Activated CD4-positive, alpha-beta T cell treated with anti-CD3 and anti-CD28 coated beads, Interleukin-2, amount 10 ng/mL, durations not matched to agents 7 days and 5 days (primary cell): ENCODE measurements at regions not wholly inside any gene's neighbourhood (a gene's known extent, or its start where the extent isn't known, plus 50 kb on each side); places are given as distances from the start of the nearest gene placed in this dataset.
"Not testable (repeated sequence)": the region's sequence is repeated elsewhere in the genome, so short reads cannot be mapped to it uniquely, and the experiment has no call there.

Experiments
- CTCF ChIA-PET: fragments of 350-600 bp; sonication (Branson Sonifier 250); formaldehyde crosslinking; loops from one replicate; lab custom pipeline; 2021; ENCODE audit warnings: antibody characterized with exemption; lab: Charles Lee
- POLR2A ChIA-PET: fragments of 350-600 bp; sonication (Branson Sonifier 250); formaldehyde crosslinking; loops from one replicate; lab custom pipeline; 2021; ENCODE audit warnings: antibody characterized with exemption; lab: Charles Lee
- DNase-seq: peaks from one replicate; pipeline ENCODE4 v3.0.0-alpha.2; 2020
- H3K27ac Mint-ChIP-seq: one replicate; pipeline ENCODE4 v1.8.0; 2021; ENCODE audit warnings: mild to moderate bottlenecking, moderate library complexity, mixed read lengths
- H3K27me3 Mint-ChIP-seq: one replicate; pipeline ENCODE4 v1.8.0; 2021; ENCODE audit warnings: mixed read lengths
- H3K36me3 Mint-ChIP-seq: one replicate; pipeline ENCODE4 v1.8.0; 2021; ENCODE audit warnings: low read depth, mixed read lengths
- H3K4me1 Mint-ChIP-seq: one replicate; pipeline ENCODE4 v1.8.0; 2021; ENCODE audit warnings: mixed read lengths
- H3K4me3 Mint-ChIP-seq: one replicate; pipeline ENCODE4 v1.8.0; 2021; ENCODE audit warnings: mild to moderate bottlenecking, moderate library complexity, mixed read lengths
- H3K9me3 Mint-ChIP-seq: one replicate; pipeline ENCODE4 v1.8.0; 2021; ENCODE audit warnings: mixed read lengths

DNA sequence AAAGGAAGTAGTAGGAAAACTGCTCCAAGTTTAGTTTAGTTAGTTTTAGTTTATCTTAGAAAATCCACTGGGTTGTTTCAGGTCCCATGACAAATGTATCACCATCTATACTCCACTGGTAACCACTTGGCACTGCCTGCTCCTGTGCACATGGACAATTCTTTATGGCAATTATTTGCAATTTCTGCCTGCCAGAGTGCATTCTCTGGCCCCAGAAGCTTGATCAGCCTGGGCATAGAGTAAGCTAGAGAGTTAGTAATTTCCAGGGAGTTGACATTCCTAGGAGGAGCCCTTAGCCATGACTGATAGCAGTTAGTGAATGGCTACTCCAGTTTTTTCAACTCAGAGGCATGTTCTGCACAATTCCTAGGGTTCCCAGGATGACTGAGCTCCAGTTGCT, 203.2 kb upstream of the FGF13 start:
- H3K36me3 Mint-ChIP-seq: no peaks in the 10 kb centered on the region
- ChIA-PET CTCF (interaction anchor here (0.6 kb wide), 1 partner anchor 686 kb away, joined by 3 read pairs; no protein-coding TSS in a partner anchor), POLR2A (no interaction called here)
- no peak for DNase-seq
- no peak overlapping the region for H3K27ac Mint-ChIP-seq
- H3K4me3 Mint-ChIP-seq: no peak overlapping the region
- no peaks in the 10 kb centered on the region for H3K4me1 Mint-ChIP-seq
- H3K9me3 Mint-ChIP-seq: no peaks in the 10 kb centered on the region
- no peaks in the 10 kb centered on the region for H3K27me3 Mint-ChIP-seq

- no peaks in the 10 kb centered on the region for H3K4me1 Mint-ChIP-seq
- no peak for DNase-seq
- H3K27me3 Mint-ChIP-seq: no peaks in the 10 kb centered on the region
- ChIA-PET CTCF (no interaction called here), POLR2A (no interaction called here)
- H3K36me3 Mint-ChIP-seq: no peaks in the 10 kb centered on the region
- H3K27ac Mint-ChIP-seq: no peak overlapping the region
- H3K9me3 Mint-ChIP-seq: no peaks in the 10 kb centered on the region
- no peak overlapping the region for H3K4me3 Mint-ChIP-seq
These were observed 197.1 kb upstream of the FGF13 start for GRCh38 chrX:138908577-138908976.

DNA sequence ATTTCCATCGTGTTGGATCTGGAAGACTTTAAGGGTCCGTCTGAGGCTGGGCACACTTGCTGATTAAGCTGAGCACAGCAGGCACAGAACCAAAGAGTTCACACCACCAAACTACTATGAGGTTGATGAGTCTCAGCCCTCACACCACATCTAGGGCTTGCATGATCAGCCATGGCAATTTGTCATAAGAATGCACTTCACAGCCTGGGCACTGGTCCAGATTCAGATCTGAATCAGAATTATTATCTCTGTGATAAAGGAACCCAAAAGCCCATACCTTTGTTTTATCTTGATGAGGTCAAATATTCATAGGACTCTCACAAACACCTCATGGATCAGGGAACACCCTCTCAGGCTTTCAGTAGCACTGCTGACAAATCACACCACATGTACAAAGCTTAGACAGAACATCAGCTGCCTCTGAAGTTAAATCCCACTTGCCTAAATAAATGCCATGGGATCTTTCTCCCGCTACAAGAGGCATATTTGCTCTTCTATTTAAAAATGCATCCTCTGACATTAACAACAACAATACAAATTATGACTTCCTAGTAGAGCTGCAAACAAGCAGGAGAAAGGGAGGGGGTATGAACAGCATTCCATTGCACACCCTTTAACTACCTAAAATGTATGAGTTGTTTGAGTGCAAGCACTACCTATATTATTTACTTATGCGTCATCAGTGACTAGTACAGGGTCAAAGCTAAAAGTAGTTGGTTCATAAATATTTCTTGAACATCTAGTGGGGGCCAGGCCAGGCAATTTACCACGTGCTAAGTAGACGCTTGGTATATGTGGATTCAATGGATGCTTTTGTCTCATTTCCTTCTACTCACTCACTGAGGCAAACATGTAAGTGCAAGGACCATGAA, 186.3 kb upstream of the FGF13 start:
- DNase-seq: no peak
- POLR2A ChIA-PET: no interaction called here

DNA sequence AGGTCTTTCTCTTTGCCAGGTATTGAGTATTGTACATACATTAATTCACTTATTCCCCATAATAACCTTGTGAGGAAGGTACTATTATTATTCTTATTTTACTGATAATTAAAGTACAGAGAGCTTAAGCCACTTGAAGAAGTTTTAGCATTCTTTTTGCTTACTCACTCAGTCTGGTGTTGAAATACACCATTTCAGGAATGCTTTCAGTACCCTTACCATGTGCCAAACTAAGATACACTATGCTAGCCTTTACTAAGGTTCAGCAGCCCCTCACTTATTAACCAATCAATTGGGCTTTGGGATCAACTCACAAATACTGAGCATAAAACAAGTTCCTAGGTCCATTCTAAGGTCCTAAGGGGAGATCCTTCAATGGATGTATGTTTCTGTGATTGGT, 179.0 kb upstream of the FGF13 start:
- H3K27ac Mint-ChIP-seq: no peak overlapping the region
- no peaks in the 10 kb centered on the region for H3K36me3 Mint-ChIP-seq
- POLR2A ChIA-PET: no interaction called here
- no peak overlapping the region for H3K4me3 Mint-ChIP-seq
- no peaks in the 10 kb centered on the region for H3K27me3 Mint-ChIP-seq
- H3K9me3 Mint-ChIP-seq: no peaks in the 10 kb centered on the region
- H3K4me1 Mint-ChIP-seq: no peaks in the 10 kb centered on the region
- DNase-seq: no peak
- CTCF ChIA-PET: no interaction called here

More for the DNA sequence above, 186.3 kb upstream of the FGF13 start:
- Mint-ChIP-seq H3K27me3 (no peaks in the 10 kb centered on the region), H3K27ac (no peak overlapping the region), H3K36me3 (no peaks in the 10 kb centered on the region), H3K4me3 (no peak overlapping the region), H3K4me1 (no peaks in the 10 kb centered on the region), H3K9me3 (no peaks in the 10 kb centered on the region)
- CTCF ChIA-PET: no interaction called here

DNA sequence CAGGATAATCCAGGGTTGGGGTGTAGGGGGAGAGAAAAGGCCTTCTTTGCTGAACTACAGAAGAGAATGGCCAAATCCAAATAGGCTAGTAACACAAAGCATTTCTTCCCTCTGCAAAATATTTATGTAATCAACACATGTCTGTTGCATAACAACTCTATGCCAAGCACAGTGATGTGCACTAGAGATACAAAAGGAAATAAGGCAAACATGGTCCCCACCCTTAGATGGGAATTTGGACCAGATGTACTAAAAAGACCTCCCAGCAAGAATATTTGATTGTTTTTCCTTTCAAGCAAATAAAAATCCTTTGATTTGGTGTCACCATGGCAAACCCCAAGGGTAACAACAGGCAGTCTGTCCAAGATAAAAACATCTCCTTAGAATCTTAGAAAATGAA, 177.6 kb upstream of the FGF13 start:
- Mint-ChIP-seq H3K27ac (no peak overlapping the region), H3K9me3 (no peaks in the 10 kb centered on the region), H3K4me3 (no peak overlapping the region)

GRCh38 chrX:138886769-138887168, 175.3 kb upstream of the FGF13 start:
- no peak overlapping the region for H3K4me3 Mint-ChIP-seq
- no peak for DNase-seq
- H3K27ac Mint-ChIP-seq: no peak overlapping the region
- no peaks in the 10 kb centered on the region for H3K27me3 Mint-ChIP-seq
- no peaks in the 10 kb centered on the region for H3K4me1 Mint-ChIP-seq
- no peaks in the 10 kb centered on the region for H3K36me3 Mint-ChIP-seq
- no peaks in the 10 kb centered on the region for H3K9me3 Mint-ChIP-seq
- ChIA-PET POLR2A (no interaction called here), CTCF (interaction anchor here (1.4 kb wide), 1 partner anchor 24 kb away, joined by 4 read pairs; no protein-coding TSS in a partner anchor)

More for the DNA sequence above, 177.6 kb upstream of the FGF13 start:
- ChIA-PET CTCF (no interaction called here), POLR2A (no interaction called here)
- H3K27me3 Mint-ChIP-seq: no peaks in the 10 kb centered on the region
- H3K4me1 Mint-ChIP-seq: no peaks in the 10 kb centered on the region
- H3K36me3 Mint-ChIP-seq: no peaks in the 10 kb centered on the region
- DNase-seq: no peak

- H3K36me3 Mint-ChIP-seq: no peaks in the 10 kb centered on the region
- H3K27me3 Mint-ChIP-seq: no peaks in the 10 kb centered on the region
- H3K27ac Mint-ChIP-seq: no peak overlapping the region
- H3K4me3 Mint-ChIP-seq: no peak overlapping the region
- ChIA-PET CTCF (interaction anchor here (1.4 to 1.6 kb wide), 2 partner anchors 14 to 25 kb away, joined by 3 to 4 read pairs; no protein-coding TSS in a partner anchor), POLR2A (no interaction called here)
- H3K9me3 Mint-ChIP-seq: no peaks in the 10 kb centered on the region
- no peaks in the 10 kb centered on the region for H3K4me1 Mint-ChIP-seq
- no peak for DNase-seq
These were observed 174.4 kb upstream of the FGF13 start for GRCh38 chrX:138885886-138886285.

DNA sequence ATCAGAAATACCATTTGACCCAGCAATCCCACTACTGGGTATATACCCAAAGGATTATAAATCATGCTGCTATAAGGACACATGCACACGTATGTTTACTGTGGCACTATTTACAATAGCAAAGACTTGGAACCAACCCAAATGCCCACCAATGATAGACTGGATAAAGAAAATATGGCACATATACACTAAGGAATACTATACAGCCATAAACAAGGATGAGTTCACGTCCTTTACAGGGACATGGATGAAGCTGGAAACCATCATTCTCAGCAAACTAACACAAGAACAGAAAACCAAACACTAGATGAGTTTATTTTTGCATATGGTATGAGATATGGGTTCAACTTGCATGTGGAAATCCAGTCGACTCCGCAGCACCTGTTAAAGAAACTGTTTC, 168.8 kb upstream of the FGF13 start:
- POLR2A ChIA-PET, CTCF ChIA-PET, DNase-seq: not testable (repeated sequence)

DNA sequence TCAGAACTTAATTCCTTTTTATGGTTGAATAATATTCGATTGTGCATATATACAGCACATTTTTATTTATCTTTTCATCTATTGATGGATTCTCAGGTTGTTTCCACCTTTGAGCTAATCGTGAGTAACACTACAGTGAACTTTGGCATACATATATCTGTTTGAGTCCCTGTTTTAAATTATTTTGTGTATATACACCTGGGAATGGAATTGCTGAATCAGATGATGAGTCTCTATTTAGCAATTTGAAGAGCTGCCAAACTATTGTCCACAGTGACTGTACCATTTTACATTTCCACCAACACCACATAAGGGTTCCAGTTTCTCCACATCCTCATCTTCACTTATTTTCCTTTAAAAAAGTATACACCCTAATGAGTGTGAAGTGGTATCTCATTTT, 166.2 kb upstream of the FGF13 start:
- no peaks in the 10 kb centered on the region for H3K36me3 Mint-ChIP-seq
- no peaks in the 10 kb centered on the region for H3K27me3 Mint-ChIP-seq
- H3K9me3 Mint-ChIP-seq: peaks cover 3% of the 10 kb centered on the region
- CTCF ChIA-PET: no interaction called here
- DNase-seq: no peak
- H3K4me3 Mint-ChIP-seq: no peak overlapping the region
- H3K4me1 Mint-ChIP-seq: no peaks in the 10 kb centered on the region
- POLR2A ChIA-PET: no interaction called here
- no peak overlapping the region for H3K27ac Mint-ChIP-seq

More for the DNA sequence above, 168.8 kb upstream of the FGF13 start:
- not testable (repeated sequence) for H3K27me3 Mint-ChIP-seq, H3K36me3 Mint-ChIP-seq, H3K4me3 Mint-ChIP-seq, H3K27ac Mint-ChIP-seq, H3K9me3 Mint-ChIP-seq, H3K4me1 Mint-ChIP-seq

DNA sequence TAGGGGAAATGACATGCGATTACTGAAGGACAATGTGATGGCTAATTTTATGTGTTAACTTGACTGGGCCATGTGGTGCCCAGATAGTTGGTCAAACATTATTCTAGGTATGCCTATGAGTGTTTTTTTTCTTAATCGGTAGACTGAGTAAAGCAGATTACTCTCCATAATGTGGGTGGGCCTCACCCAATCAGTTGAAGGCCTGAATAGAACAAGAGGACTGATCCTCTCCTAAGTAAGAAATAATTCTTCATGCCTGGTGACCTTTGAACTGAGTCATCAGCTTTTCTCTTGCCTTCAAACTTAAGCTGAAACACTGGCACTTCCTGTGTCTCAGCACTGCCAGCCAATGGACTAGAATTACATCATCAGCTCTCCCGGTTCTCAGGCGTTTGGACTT, 164.0 kb upstream of the FGF13 start:
- H3K27me3 Mint-ChIP-seq: no peaks in the 10 kb centered on the region
- no peaks in the 10 kb centered on the region for H3K36me3 Mint-ChIP-seq
- peaks cover 3% of the 10 kb centered on the region for H3K9me3 Mint-ChIP-seq
- ChIA-PET POLR2A (no interaction called here), CTCF (no interaction called here)
- no peaks in the 10 kb centered on the region for H3K4me1 Mint-ChIP-seq
- DNase-seq: no peak
- no peak overlapping the region for H3K4me3 Mint-ChIP-seq
- no peak overlapping the region for H3K27ac Mint-ChIP-seq

DNA sequence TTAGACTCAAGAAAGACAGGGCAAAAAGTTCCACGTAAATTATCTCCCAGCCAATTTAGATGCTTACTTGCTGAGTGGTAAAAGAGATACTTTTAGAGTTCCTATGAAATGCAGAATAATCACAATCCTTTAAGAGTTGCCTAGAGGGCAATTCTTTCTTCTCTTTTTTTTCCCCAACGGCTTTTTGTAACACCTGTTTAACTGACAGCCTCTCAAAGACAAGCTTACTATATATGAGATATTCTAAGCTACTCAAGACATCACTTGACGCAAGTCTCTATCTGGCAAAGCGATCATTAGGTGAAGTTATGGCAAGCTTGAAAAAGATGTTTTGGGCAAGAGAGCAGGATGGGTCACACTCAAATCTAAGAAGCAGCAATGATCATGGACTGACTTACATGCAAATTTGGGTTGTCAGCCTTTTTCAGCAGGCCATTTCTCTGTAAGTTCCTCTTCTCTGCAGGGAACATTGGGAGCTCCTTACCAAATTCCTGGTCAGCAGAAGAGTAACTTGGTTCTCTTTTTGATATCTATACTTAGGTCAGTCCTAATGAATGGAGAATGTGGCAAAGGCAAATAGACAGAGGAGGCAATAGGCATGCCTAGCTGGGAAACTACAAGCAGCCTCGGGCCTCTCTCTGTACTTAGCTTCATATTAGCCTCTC, 162.9 kb upstream of the FGF13 start:
- Mint-ChIP-seq H3K4me3 (no peak overlapping the region), H3K4me1 (no peaks in the 10 kb centered on the region)
- no peak for DNase-seq

GRCh38 chrX:138873640-138874039, 162.1 kb upstream of the FGF13 start:
- H3K9me3 Mint-ChIP-seq, H3K27me3 Mint-ChIP-seq, H3K4me3 Mint-ChIP-seq, POLR2A ChIA-PET, H3K4me1 Mint-ChIP-seq, H3K27ac Mint-ChIP-seq, DNase-seq, CTCF ChIA-PET, H3K36me3 Mint-ChIP-seq: not testable (repeated sequence)

More for the DNA sequence above, 162.9 kb upstream of the FGF13 start:
- no peaks in the 10 kb centered on the region for H3K36me3 Mint-ChIP-seq
- H3K27ac Mint-ChIP-seq: no peak overlapping the region
- no peaks in the 10 kb centered on the region for H3K27me3 Mint-ChIP-seq
- CTCF ChIA-PET: interaction anchor here (0.6 kb wide), 1 partner anchor 88 kb away, joined by 4 read pairs; no protein-coding TSS in a partner anchor
- peaks cover 3% of the 10 kb centered on the region for H3K9me3 Mint-ChIP-seq
- POLR2A ChIA-PET: no interaction called here

- Mint-ChIP-seq H3K9me3 (no peaks in the 10 kb centered on the region), H3K4me1 (no peaks in the 10 kb centered on the region), H3K27ac (no peak overlapping the region), H3K36me3 (no peaks in the 10 kb centered on the region), H3K4me3 (no peak overlapping the region), H3K27me3 (no peaks in the 10 kb centered on the region)
- no peak for DNase-seq
- ChIA-PET POLR2A (no interaction called here), CTCF (no interaction called here)
These were observed 161.0 kb upstream of the FGF13 start for GRCh38 chrX:138872537-138872936.
